ENCODE measurements at regions not wholly inside any gene's neighbourhood (a gene's known extent, or its start where the extent isn't known, plus 50 kb on each side); places are given as distances from the start of the nearest gene placed in this dataset.
A peak's percentile ranks its signal among the peaks of the same experiment; 100 is the strongest.

- whole genome bisulfite sequencing, 3 donors = 91 to 94% (median 93%) methylated on average over 3 of the region's 3 CpGs
- H3K27me3 ChIP-seq (ENCODE audit: control insufficient read depth in 3 of 3, insufficient read depth in 3 of 3, low read length in 3 of 3) = no peaks in the 10 kb centered on the region
- H3K36me3 ChIP-seq (ENCODE audit: control insufficient read depth in 3 of 3, insufficient read depth in 2 of 3, low read depth in 1 of 3, low read length in 3 of 3) = no peaks in the 10 kb centered on the region
- no peaks in the 10 kb centered on the region for H3K4me1 ChIP-seq (ENCODE audit: control insufficient read depth in 3 of 3, insufficient read depth in 2 of 3, low read depth in 1 of 3, low read length in 2 of 3)
- H3K4me3 ChIP-seq (ENCODE audit: low read depth in 1 of 3, low read length in 3 of 3) = no peak overlapping the region
- H3K27ac ChIP-seq (ENCODE audit: low read depth in 1 of 3, low read length in 2 of 3) = no peak overlapping the region
- no peaks in the 10 kb centered on the region for H3K9me3 ChIP-seq (ENCODE audit: control insufficient read depth in 2 of 2, insufficient read depth in 1 of 2, low read depth in 1 of 2, low read length in 1 of 2)
- FAIRE-seq (no peak), DNase-seq (no peak)
Measured at GRCh38 chr10:61304746-61305145, 148.4 kb downstream of the TMEM26 start.

GRCh38 chr10:61302124-61302523 is 151.1 kb downstream of the TMEM26 start:
- Histone ChIP-seq H3K27ac (ENCODE audit: low read depth in 1 of 3, low read length in 2 of 3) (no peak overlapping the region), H3K36me3 (ENCODE audit: control insufficient read depth in 3 of 3, insufficient read depth in 2 of 3, low read depth in 1 of 3, low read length in 3 of 3) (no peaks in the 10 kb centered on the region), H3K4me3 (ENCODE audit: low read depth in 1 of 3, low read length in 3 of 3) (no peak overlapping the region), H3K4me1 (ENCODE audit: control insufficient read depth in 3 of 3, insufficient read depth in 2 of 3, low read depth in 1 of 3, low read length in 2 of 3) (no peaks in the 10 kb centered on the region), H3K27me3 (ENCODE audit: control insufficient read depth in 3 of 3, insufficient read depth in 3 of 3, low read length in 3 of 3) (no peaks in the 10 kb centered on the region), H3K9me3 (ENCODE audit: control insufficient read depth in 2 of 2, insufficient read depth in 1 of 2, low read depth in 1 of 2, low read length in 1 of 2) (no peaks in the 10 kb centered on the region)
- FAIRE-seq (no peak), DNase-seq (no peak)

- no peaks in the 10 kb centered on the region for H3K36me3 ChIP-seq (ENCODE audit: control insufficient read depth in 3 of 3, insufficient read depth in 2 of 3, low read depth in 1 of 3, low read length in 3 of 3)
- no peaks in the 10 kb centered on the region for H3K27me3 ChIP-seq (ENCODE audit: control insufficient read depth in 3 of 3, insufficient read depth in 3 of 3, low read length in 3 of 3)
- H3K4me1 ChIP-seq (ENCODE audit: control insufficient read depth in 3 of 3, insufficient read depth in 2 of 3, low read depth in 1 of 3, low read length in 2 of 3) = no peaks in the 10 kb centered on the region
- no peak overlapping the region for H3K4me3 ChIP-seq (ENCODE audit: low read depth in 1 of 3, low read length in 3 of 3)
- H3K9me3 ChIP-seq (ENCODE audit: control insufficient read depth in 2 of 2, insufficient read depth in 1 of 2, low read depth in 1 of 2, low read length in 1 of 2) = no peaks in the 10 kb centered on the region
- DNase-seq (no peak), FAIRE-seq (no peak)
- no peak overlapping the region for H3K27ac ChIP-seq (ENCODE audit: low read depth in 1 of 3, low read length in 2 of 3)
- WGBS, 3 donors = 73 to 85% (median 79%) methylated on average over 2 of the region's 2 CpGs
Measured at GRCh38 chr10:61301575-61301974, 151.6 kb downstream of the TMEM26 start.

- H3K36me3 ChIP-seq (ENCODE audit: control insufficient read depth in 3 of 3, insufficient read depth in 2 of 3, low read depth in 1 of 3, low read length in 3 of 3) = no peaks in the 10 kb centered on the region
- no peak for DNase-seq
- H3K27ac ChIP-seq (ENCODE audit: low read depth in 1 of 3, low read length in 2 of 3) = no peak overlapping the region
- H3K4me3 ChIP-seq (ENCODE audit: low read depth in 1 of 3, low read length in 3 of 3) = no peak overlapping the region
- H3K4me1 ChIP-seq (ENCODE audit: control insufficient read depth in 3 of 3, insufficient read depth in 2 of 3, low read depth in 1 of 3, low read length in 2 of 3) = no peaks in the 10 kb centered on the region
- FAIRE-seq = no peak
- H3K27me3 ChIP-seq (ENCODE audit: control insufficient read depth in 3 of 3, insufficient read depth in 3 of 3, low read length in 3 of 3) = no peaks in the 10 kb centered on the region
- H3K9me3 ChIP-seq (ENCODE audit: control insufficient read depth in 2 of 2, insufficient read depth in 1 of 2, low read depth in 1 of 2, low read length in 1 of 2) = no peaks in the 10 kb centered on the region
- WGBS, 3 donors = 77 to 86% (median 84%) methylated on average over 3 of the region's 3 CpGs
Measured at GRCh38 chr10:61299841-61300240, 153.3 kb downstream of the TMEM26 start.

- no peak for FAIRE-seq
- WGBS, 3 donors = 92 to 95% (median 92%) methylated on average over 2 of the region's 2 CpGs
- Histone ChIP-seq H3K27ac (ENCODE audit: low read depth in 1 of 3, low read length in 2 of 3) (no peak overlapping the region), H3K4me3 (ENCODE audit: low read depth in 1 of 3, low read length in 3 of 3) (no peak overlapping the region), H3K27me3 (ENCODE audit: control insufficient read depth in 3 of 3, insufficient read depth in 3 of 3, low read length in 3 of 3) (no peaks in the 10 kb centered on the region), H3K36me3 (ENCODE audit: control insufficient read depth in 3 of 3, insufficient read depth in 2 of 3, low read depth in 1 of 3, low read length in 3 of 3) (no peaks in the 10 kb centered on the region), H3K9me3 (ENCODE audit: control insufficient read depth in 2 of 2, insufficient read depth in 1 of 2, low read depth in 1 of 2, low read length in 1 of 2) (no peaks in the 10 kb centered on the region), H3K4me1 (ENCODE audit: control insufficient read depth in 3 of 3, insufficient read depth in 2 of 3, low read depth in 1 of 3, low read length in 2 of 3) (no peaks in the 10 kb centered on the region)
- no peak for DNase-seq
Measured at GRCh38 chr10:61299156-61299555, 154.0 kb downstream of the TMEM26 start.

- 80 to 88% (median 83%) methylated on average over 3 of the region's 3 CpGs for WGBS, 3 donors
- DNase-seq = no peak
- FAIRE-seq = no peak
- Histone ChIP-seq H3K27ac (ENCODE audit: low read depth in 1 of 3, low read length in 2 of 3) (no peak overlapping the region), H3K36me3 (ENCODE audit: control insufficient read depth in 3 of 3, insufficient read depth in 2 of 3, low read depth in 1 of 3, low read length in 3 of 3) (no peaks in the 10 kb centered on the region), H3K4me3 (ENCODE audit: low read depth in 1 of 3, low read length in 3 of 3) (no peak overlapping the region), H3K9me3 (ENCODE audit: control insufficient read depth in 2 of 2, insufficient read depth in 1 of 2, low read depth in 1 of 2, low read length in 1 of 2) (no peaks in the 10 kb centered on the region), H3K27me3 (ENCODE audit: control insufficient read depth in 3 of 3, insufficient read depth in 3 of 3, low read length in 3 of 3) (no peaks in the 10 kb centered on the region), H3K4me1 (ENCODE audit: control insufficient read depth in 3 of 3, insufficient read depth in 2 of 3, low read depth in 1 of 3, low read length in 2 of 3) (no peaks in the 10 kb centered on the region)
Measured at GRCh38 chr10:61298194-61298593, 155.0 kb downstream of the TMEM26 start.

GRCh38 chr10:61296161-61296560 is 157.0 kb downstream of the TMEM26 start:
- no peaks in the 10 kb centered on the region for H3K4me1 ChIP-seq (ENCODE audit: control insufficient read depth in 3 of 3, insufficient read depth in 2 of 3, low read depth in 1 of 3, low read length in 2 of 3)
- no peaks in the 10 kb centered on the region for H3K9me3 ChIP-seq (ENCODE audit: control insufficient read depth in 2 of 2, insufficient read depth in 1 of 2, low read depth in 1 of 2, low read length in 1 of 2)
- H3K27ac ChIP-seq (ENCODE audit: low read depth in 1 of 3, low read length in 2 of 3) = no peak overlapping the region
- DNase-seq (no peak), FAIRE-seq (no peak)
- H3K27me3 ChIP-seq (ENCODE audit: control insufficient read depth in 3 of 3, insufficient read depth in 3 of 3, low read length in 3 of 3) = no peaks in the 10 kb centered on the region
- H3K36me3 ChIP-seq (ENCODE audit: control insufficient read depth in 3 of 3, insufficient read depth in 2 of 3, low read depth in 1 of 3, low read length in 3 of 3) = no peaks in the 10 kb centered on the region
- no peak overlapping the region for H3K4me3 ChIP-seq (ENCODE audit: low read depth in 1 of 3, low read length in 3 of 3)

- no peaks in the 10 kb centered on the region for H3K27me3 ChIP-seq (ENCODE audit: control insufficient read depth in 3 of 3, insufficient read depth in 3 of 3, low read length in 3 of 3)
- DNase-seq (no peak), FAIRE-seq (no peak)
- no peaks in the 10 kb centered on the region for H3K9me3 ChIP-seq (ENCODE audit: control insufficient read depth in 2 of 2, insufficient read depth in 1 of 2, low read depth in 1 of 2, low read length in 1 of 2)
- H3K4me1 ChIP-seq (ENCODE audit: control insufficient read depth in 3 of 3, insufficient read depth in 2 of 3, low read depth in 1 of 3, low read length in 2 of 3) = no peaks in the 10 kb centered on the region
- peak overlapping the region in 1 of 3 donors; percentile 24 for H3K27ac ChIP-seq (ENCODE audit: low read depth in 1 of 3, low read length in 2 of 3)
- H3K4me3 ChIP-seq (ENCODE audit: low read depth in 1 of 3, low read length in 3 of 3) = no peak overlapping the region
- no peaks in the 10 kb centered on the region for H3K36me3 ChIP-seq (ENCODE audit: control insufficient read depth in 3 of 3, insufficient read depth in 2 of 3, low read depth in 1 of 3, low read length in 3 of 3)
- WGBS, 3 donors = 72 to 85% (median 79%) methylated on average over 6 of the region's 6 CpGs
Measured at GRCh38 chr10:61294131-61294530, 159.1 kb downstream of the TMEM26 start.

- H3K27ac ChIP-seq (ENCODE audit: low read depth in 1 of 3, low read length in 2 of 3) = no peak overlapping the region
- H3K36me3 ChIP-seq (ENCODE audit: control insufficient read depth in 3 of 3, insufficient read depth in 2 of 3, low read depth in 1 of 3, low read length in 3 of 3) = no peaks in the 10 kb centered on the region
- H3K4me3 ChIP-seq (ENCODE audit: low read depth in 1 of 3, low read length in 3 of 3) = no peak overlapping the region
- DNase-seq (no peak), FAIRE-seq (no peak)
- no peaks in the 10 kb centered on the region for H3K4me1 ChIP-seq (ENCODE audit: control insufficient read depth in 3 of 3, insufficient read depth in 2 of 3, low read depth in 1 of 3, low read length in 2 of 3)
- 70 to 80% (median 74%) methylated on average over 2 of the region's 2 CpGs for WGBS, 3 donors
- H3K27me3 ChIP-seq (ENCODE audit: control insufficient read depth in 3 of 3, insufficient read depth in 3 of 3, low read length in 3 of 3) = no peaks in the 10 kb centered on the region
- no peaks in the 10 kb centered on the region for H3K9me3 ChIP-seq (ENCODE audit: control insufficient read depth in 2 of 2, insufficient read depth in 1 of 2, low read depth in 1 of 2, low read length in 1 of 2)
Measured at GRCh38 chr10:61289813-61290212, 163.4 kb downstream of the TMEM26 start.

Measured in small intestine (tissue), 7 donors.